PC-3 (cell line): ENCODE measurements at regions not wholly inside any gene's neighbourhood (a gene's known extent, or its start where the extent isn't known, plus 50 kb on each side); places are given as distances from the start of the nearest gene placed in this dataset.

Source experiments
- ATAC-seq: fragments of 200-7000 bp; cut with Tn5 transposase; 2 replicates; pipeline ENCODE4 v1.9.1; 2020; ENCODE audit warnings: mild to moderate bottlenecking, moderate library complexity
- BruUV-seq: library from RNA; stranded (reverse); fragments of 400-500 nt; replicated peaks from 2 replicates; lab custom pipeline; 2021; lab: Mats Ljungman, UMichigan
- CTCF ChIA-PET: fragments of 300-600 bp; sonication (Branson Sonifier 250); formaldehyde crosslinking; loops from one replicate; lab custom pipeline; 2022; ENCODE audit warnings: antibody characterized with exemption; lab: Charles Lee
- POLR2A ChIA-PET: fragments of 300-600 bp; sonication (Branson Sonifier 250); formaldehyde crosslinking; loops from one replicate; lab custom pipeline; 2022; ENCODE audit warnings: antibody characterized with exemption; ENCODE audit not compliant: unreplicated experiment; lab: Charles Lee
- DNase-seq: peaks from one replicate; pipeline ENCODE4 v3.0.0-alpha.2; 2015
- H2AFZ ChIP-seq: fragments of 300-600 bp; sonication (generic); 2 replicates; pipeline ENCODE4 v1.6.0; 2016; ENCODE audit warnings: antibody characterized with exemption, low read length
- H3F3A ChIP-seq: fragments of 300-600 bp; sonication (generic); one replicate; pipeline ENCODE4 v1.6.0; 2017; ENCODE audit warnings: antibody characterized with exemption, low read length, control low read depth, mild to moderate bottlenecking; ENCODE audit not compliant: unreplicated experiment
- H3K27ac ChIP-seq: fragments of 300-600 bp; sonication (generic); 2 replicates; pipeline ENCODE4 v1.5.1; 2016; ENCODE audit warnings: mild to moderate bottlenecking, low read length
- H3K27me3 ChIP-seq: fragments of 300-600 bp; sonication (generic); 2 replicates; pipeline ENCODE4 v1.6.1; 2016; ENCODE audit warnings: low read length, mixed read lengths
- H3K36me3 ChIP-seq: fragments of 300-600 bp; sonication (generic); 2 replicates; pipeline ENCODE4 v1.6.1; 2016; ENCODE audit warnings: low read depth, mixed run types, low read length, mixed read lengths
- H3K4me1 ChIP-seq: fragments of 300-600 bp; sonication (generic); 2 replicates; pipeline ENCODE4 v1.5.1; 2016; ENCODE audit warnings: low read length; ENCODE audit not compliant: insufficient read depth
- H3K4me2 ChIP-seq: fragments of 300-600 bp; sonication (generic); 2 replicates; pipeline ENCODE4 v1.6.0; 2016; ENCODE audit warnings: low read length
- H3K4me3 ChIP-seq: fragments of 300-600 bp; sonication (generic); 2 replicates; pipeline ENCODE4 v1.5.1; 2016; ENCODE audit warnings: mild to moderate bottlenecking, low read length, mixed read lengths
- H3K79me2 ChIP-seq: fragments of 300-600 bp; sonication (generic); 2 replicates; pipeline ENCODE4 v1.6.1; 2017; ENCODE audit warnings: low read length, mixed read lengths
- H3K9ac ChIP-seq: fragments of 300-600 bp; sonication (generic); 2 replicates; pipeline ENCODE4 v1.6.0; 2016; ENCODE audit warnings: mild to moderate bottlenecking, low read length
- H3K9me2 ChIP-seq: fragments of 300-600 bp; sonication (generic); replicated peaks from 2 replicates; pipeline ENCODE4 v1.6.1; 2016; ENCODE audit warnings: mixed run types, low read length, mixed read lengths
- H3K9me3 ChIP-seq: fragments of 300-600 bp; sonication (generic); 2 replicates; pipeline ENCODE4 v1.6.1; 2016; ENCODE audit warnings: low read length, mixed read lengths
- H4K20me1 ChIP-seq: fragments of 300-600 bp; sonication (generic); 2 replicates; pipeline ENCODE4 v1.6.1; 2016; ENCODE audit warnings: low read length, mixed read lengths
- CTCF ChIP-seq: fragments of 300-600 bp; sonication (generic); conservative IDR thresholded peaks from 2 replicates; pipeline ENCODE4 v1.5.1; 2017; ENCODE audit warnings: antibody characterized with exemption, low read depth, mild to moderate bottlenecking, low read length
- EZH2 ChIP-seq: fragments of 300-600 bp; sonication (generic); IDR thresholded peaks from one replicate; pipeline ENCODE4 v1.6.1; 2017; ENCODE audit warnings: antibody characterized with exemption, mild to moderate bottlenecking, low read length; ENCODE audit not compliant: unreplicated experiment
- EZH2phosphoT487 ChIP-seq: fragments of 300-600 bp; sonication (generic); IDR thresholded peaks from 2 replicates; pipeline ENCODE4 v1.6.1; 2018; ENCODE audit warnings: mild to moderate bottlenecking, antibody characterized with exemption, low read length, borderline replicate concordance
- intact Hi-C: fragments of 100-400 bp; cut with micrococcal nuclease; formaldehyde crosslinking; loops from 2 replicates; pipeline ENCODE4 v1.9.0; 2023

DNA sequence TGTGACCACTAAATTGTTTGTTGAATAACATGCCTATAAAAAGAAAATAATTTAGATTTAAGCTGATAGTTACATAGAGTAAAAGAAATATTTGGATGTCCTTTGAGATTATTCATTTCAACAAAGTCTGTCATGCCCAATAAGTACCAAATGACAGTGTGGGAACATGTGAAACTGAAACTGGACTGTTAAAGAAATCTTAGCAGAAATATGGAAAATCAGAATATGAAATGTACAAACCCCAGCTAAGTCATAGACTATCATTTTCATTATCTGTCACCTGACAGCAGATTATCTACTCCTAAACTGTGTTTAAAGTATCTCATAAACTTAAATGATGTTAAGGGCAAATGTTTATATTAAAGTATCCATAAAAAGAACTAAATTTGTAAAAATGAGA lies 437.8 kb upstream of the FAM241A start:
- Histone ChIP-seq H3K36me3 (no peaks in the 10 kb centered on the region), H3K4me3 (no peak overlapping the region), H3K4me1 (no peaks in the 10 kb centered on the region), H4K20me1 (no peaks in the 10 kb centered on the region), H3K9me2 (no peaks in the 10 kb centered on the region), H3K27me3 (0 out of 2 replicates have a peak, but pooled peaks cover 6% of the 10 kb centered on the region), H3K79me2 (no peaks in the 10 kb centered on the region), H3K9ac (no peak overlapping the region), H3K9me3 (no peaks in the 10 kb centered on the region), H3K27ac (no peak overlapping the region), H3K4me2 (no peak overlapping the region), H3F3A (no peaks in the 10 kb centered on the region), H2AFZ (no peak overlapping the region)
- intact Hi-C loops, result no loop called here
- ChIA-PET POLR2A (no interaction called here), CTCF (no interaction called here)
- TF ChIP-seq EZH2 (no peak), CTCF (no peak), EZH2phosphoT487 (no peak)
- no TSS peak for BruUV-seq
- no peak for ATAC-seq
- no peak for DNase-seq

DNA sequence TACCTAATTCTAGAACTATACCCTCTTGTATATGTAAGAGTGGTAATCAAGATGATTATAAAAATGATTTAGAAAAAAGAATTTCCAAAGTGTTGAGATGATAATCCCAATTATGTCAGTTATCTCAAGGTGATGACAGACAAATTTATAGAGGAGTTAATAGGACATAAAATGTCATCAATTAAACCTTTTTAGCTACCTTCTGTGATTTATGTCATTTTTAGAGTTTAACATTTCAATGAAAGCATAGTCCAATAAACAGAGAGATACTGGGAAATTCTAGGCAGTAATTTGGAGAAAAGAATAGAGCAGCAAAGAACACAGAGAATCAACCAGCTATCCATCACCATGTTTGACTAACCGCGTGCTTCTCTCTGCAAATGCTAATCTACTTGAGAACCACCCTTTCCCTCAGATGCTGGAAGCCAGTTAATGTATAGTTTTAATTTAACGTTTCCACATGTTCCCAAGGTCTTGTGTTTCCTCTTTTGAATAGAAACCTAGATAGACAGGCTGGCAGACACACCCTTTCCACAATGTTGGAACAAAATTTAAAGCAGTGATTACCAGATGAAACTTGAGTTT lies 433.1 kb upstream of the FAM241A start:
- H3K27ac ChIP-seq, result no peak overlapping the region
- no peaks in the 10 kb centered on the region for H3K36me3 ChIP-seq
- H3K4me2 ChIP-seq, result no peak overlapping the region
- TF ChIP-seq EZH2phosphoT487, result no peak
- no peak for TF ChIP-seq EZH2
- no peak for TF ChIP-seq CTCF
- no peaks in the 10 kb centered on the region for H3K79me2 ChIP-seq
- DNase-seq, result no peak
- 0 out of 2 replicates have a peak, but pooled peaks cover 6% of the 10 kb centered on the region for H3K27me3 ChIP-seq
- BruUV-seq, result no TSS peak
- no peak overlapping the region for H3K4me3 ChIP-seq
- CTCF ChIA-PET, result no interaction called here
- H3K9me3 ChIP-seq, result no peaks in the 10 kb centered on the region
- no peaks in the 10 kb centered on the region for H3K9me2 ChIP-seq
- H2AFZ ChIP-seq, result no peak overlapping the region
- no peak overlapping the region for H3K9ac ChIP-seq
- POLR2A ChIA-PET, result no interaction called here
- no peak for ATAC-seq
- H4K20me1 ChIP-seq, result no peaks in the 10 kb centered on the region
- intact Hi-C loops, result no loop called here
- no peaks in the 10 kb centered on the region for H3F3A ChIP-seq
- H3K4me1 ChIP-seq, result no peaks in the 10 kb centered on the region

GRCh38 chr4:111713276-111713675 lies 432.0 kb upstream of the FAM241A start:
- Histone ChIP-seq H3K4me1 (no peaks in the 10 kb centered on the region), H3K4me3 (no peak overlapping the region), H3K4me2 (no peak overlapping the region), H2AFZ (no peak overlapping the region), H3F3A (no peaks in the 10 kb centered on the region), H3K9me3 (no peaks in the 10 kb centered on the region), H3K79me2 (no peaks in the 10 kb centered on the region), H3K27ac (no peak overlapping the region), H4K20me1 (no peaks in the 10 kb centered on the region), H3K9ac (no peak overlapping the region), H3K9me2 (no peaks in the 10 kb centered on the region), H3K27me3 (0 out of 2 replicates have a peak, but pooled peaks cover 6% of the 10 kb centered on the region), H3K36me3 (no peaks in the 10 kb centered on the region)
- TF ChIP-seq EZH2phosphoT487, result no peak
- no peak for TF ChIP-seq CTCF
- no peak for TF ChIP-seq EZH2
- intact Hi-C loops, result no loop called here
- ChIA-PET CTCF (no interaction called here), POLR2A (no interaction called here)
- DNase-seq (no peak), ATAC-seq (no peak)
- BruUV-seq, result no TSS peak
